HepG2 (cell line): ENCODE measurements at regions not wholly inside any gene's neighbourhood (a gene's known extent, or its start where the extent isn't known, plus 50 kb on each side); places are given as distances from the start of the nearest gene placed in this dataset.

Source experiments
- ATAC-seq: fragments of 200-7000 bp; cut with Tn5 transposase; 3 replicates; pipeline ENCODE4 v1.9.1; 2020; ENCODE audit warnings: mild to moderate bottlenecking, moderate library complexity
- BruUV-seq: library from RNA; stranded (reverse); fragments of 400-500 nt; replicated peaks from 2 replicates; lab custom pipeline; 2021; lab: Mats Ljungman, UMichigan
- CTCF ChIA-PET: fragments of 300-600 bp; formaldehyde crosslinking; extraction: SDS; loops from one replicate; lab custom pipeline; 2021; ENCODE audit warnings: low total read pairs, inconsistent platforms, low intra/inter-chr PET ratio; lab: Yijun Ruan, JAX
- POLR2A ChIA-PET: fragments of 350-600 bp; sonication (Branson Sonifier 250); formaldehyde crosslinking; loops from one replicate; lab custom pipeline; 2020; ENCODE audit warnings: antibody characterized with exemption, inconsistent platforms; lab: Yijun Ruan, JAX
- DNase-seq: peaks from one replicate; pipeline ENCODE4 v3.0.0-alpha.2; 2015; ENCODE audit warnings: low spot score
- FAIRE-seq: peaks from 3 replicates; lab custom pipeline; 2011; peaks lifted over from hg19 to GRCh38; lab: Jason Lieb, UNC
- H2AFZ ChIP-seq: one replicate; pipeline ENCODE4 v1.6.1; 2011; ENCODE audit warnings: low read length, inconsistent platforms
- H3K27ac ChIP-seq: fragments of 300-600 bp; 3 replicates; pipeline ENCODE4 v1.8.0; 2011; ENCODE audit warnings: mixed run types, mild to moderate bottlenecking, mixed read lengths, low read length, inconsistent platforms; ENCODE audit not compliant: insufficient read depth; ENCODE audit errors: extremely low read length
- H3K27me3 ChIP-seq, 2 experiments: fragments of 200-600 bp in 1 of 2; 2 replicates in 1 of 2; 3 replicates in 1 of 2; pipeline versions ENCODE4 v1.6.0 to v1.8.0; 2011; ENCODE audit warnings: low read length in 2 of 2, mild to moderate bottlenecking in 2 of 2, moderate library complexity in 2 of 2, inconsistent platforms in 1 of 2; ENCODE audit not compliant: insufficient read depth in 2 of 2, control insufficient read depth in 1 of 2
- H3K36me3 ChIP-seq, 2 experiments: fragments of 200-600 bp in 1 of 2; replicated peaks in 1 of 2; 2 replicates in 1 of 2; 3 replicates in 1 of 2; pipeline versions ENCODE4 v1.5.1 to v1.8.0; 2011; ENCODE audit warnings: low read length in 2 of 2, inconsistent platforms in 1 of 2; ENCODE audit not compliant: insufficient read depth in 2 of 2, control insufficient read depth in 1 of 2
- H3K4me1 ChIP-seq: 2 replicates; pipeline ENCODE4 v1.5.1; 2012; ENCODE audit warnings: low read length, inconsistent platforms; ENCODE audit not compliant: insufficient read depth
- H3K4me2 ChIP-seq: 2 replicates; pipeline ENCODE4 v1.6.0; 2011; ENCODE audit warnings: low read depth, low read length, inconsistent platforms
- H3K4me3 ChIP-seq, 3 experiments: fragments of 200-600 bp in 1 of 3; sonication (generic), shearing (Covaris generic) in 1 of 3; replicated peaks in 1 of 3; 2 replicates each; pipeline ENCODE4 v1.5.1; 2011 to 2016; ENCODE audit warnings: low read length in 3 of 3, inconsistent platforms in 2 of 3, low read depth in 2 of 3, mild to moderate bottlenecking in 2 of 3, control low read depth in 1 of 3, mixed read lengths in 1 of 3; ENCODE audit not compliant: insufficient read depth in 1 of 3
- H3K79me2 ChIP-seq: one replicate; pipeline ENCODE4 v1.6.1; 2011; ENCODE audit warnings: low read length, inconsistent platforms; ENCODE audit not compliant: insufficient read depth
- H3K9ac ChIP-seq: 2 replicates; pipeline ENCODE4 v1.6.0; 2011; ENCODE audit warnings: mild to moderate bottlenecking, low read depth, low read length, inconsistent platforms; ENCODE audit not compliant: insufficient read depth
- H3K9me3 ChIP-seq: 2 replicates; pipeline ENCODE4 v1.5.1; 2012; ENCODE audit warnings: mild to moderate bottlenecking, low read length
- H4K20me1 ChIP-seq: 2 replicates; pipeline ENCODE4 v1.6.0; 2011; ENCODE audit warnings: inconsistent platforms, mild to moderate bottlenecking, low read length, moderate library complexity; ENCODE audit not compliant: insufficient read depth
- FOXK2 ChIP-seq: fragments of 450-650 bp; IDR thresholded peaks from 2 replicates; pipeline ENCODE4 v1.6.1; 2016
- FOXM1 ChIP-seq: sonication (generic); formaldehyde crosslinking; IDR thresholded peaks from 2 replicates; pipeline ENCODE4 v1.5.0; 2020; ENCODE audit warnings: missing genetic modification reagents
- HNRNPH1 ChIP-seq: fragments of 200-400 bp; formaldehyde crosslinking; optimal IDR thresholded peaks from 2 replicates; pipeline ENCODE3; 2017; ENCODE audit warnings: mild to moderate bottlenecking, low read depth, low read length
- MXD4 ChIP-seq: IDR thresholded peaks from 2 replicates; pipeline ENCODE4 v1.6.1; 2016; ENCODE audit warnings: mild to moderate bottlenecking, missing biosample characterization, missing genetic modification reagents
- NR2F1 ChIP-seq, 2 experiments: fragments of 450-650 bp in 1 of 2; formaldehyde crosslinking in 1 of 2; IDR thresholded peaks; 2 replicates each; pipeline versions ENCODE4 v1.5.0 to v1.6.1; 2016 to 2020; ENCODE audit warnings: mild to moderate bottlenecking in 1 of 2, missing compliant biosample characterization in 1 of 2, missing genetic modification reagents in 1 of 2, moderate library complexity in 1 of 2
- PATZ1 ChIP-seq: sonication (generic); formaldehyde crosslinking; IDR thresholded peaks from 2 replicates; pipeline ENCODE4 v1.4.0; 2020; ENCODE audit warnings: missing genetic modification reagents
- POLR2G ChIP-seq: fragments of 200-400 bp; formaldehyde crosslinking; IDR thresholded peaks from 2 replicates; pipeline ENCODE4 v1.6.1; 2018; ENCODE audit warnings: mild to moderate bottlenecking, low read depth, low read length, moderate library complexity
- TOPORS ChIP-seq: sonication (generic); formaldehyde crosslinking; IDR thresholded peaks from 2 replicates; pipeline ENCODE4 v1.8.0; 2023; ENCODE audit warnings: mild to moderate bottlenecking, missing genetic modification reagents
- ZBTB39 ChIP-seq: sonication (generic); formaldehyde crosslinking; IDR thresholded peaks from 2 replicates; pipeline ENCODE4 v1.5.0; 2020; ENCODE audit warnings: missing genetic modification reagents
- ZNF276 ChIP-seq: sonication (generic); formaldehyde crosslinking; IDR thresholded peaks from 2 replicates; pipeline ENCODE4 v1.4.0; 2020; ENCODE audit warnings: mild to moderate bottlenecking, low read depth, missing genetic modification reagents
- ZNF510 ChIP-seq: sonication (generic); formaldehyde crosslinking; IDR thresholded peaks from 2 replicates; pipeline ENCODE4 v1.4.0; 2020; ENCODE audit warnings: low read depth, mild to moderate bottlenecking, missing genetic modification reagents
- ZNF598 ChIP-seq: sonication (generic); formaldehyde crosslinking; IDR thresholded peaks from 2 replicates; pipeline ENCODE4 v1.5.1; 2020; ENCODE audit warnings: mild to moderate bottlenecking, missing genetic modification reagents, borderline replicate concordance
- ZNF646 ChIP-seq: sonication (generic); formaldehyde crosslinking; IDR thresholded peaks from 2 replicates; pipeline ENCODE4 v1.9.0; 2021; ENCODE audit warnings: mild to moderate bottlenecking, missing genetic modification reagents
- ZNF7 ChIP-seq: IDR thresholded peaks from 2 replicates; pipeline ENCODE4 v1.6.1; 2016; ENCODE audit warnings: missing biosample characterization, missing genetic modification reagents
- WGBS: methylation state at CpG from one replicate; pipeline ENCODE4 v1.1.6; 2017; ENCODE audit warnings: low lambda C conversion rate; 5-methylcytosine and 5-hydroxymethylcytosine counted together
- in situ Hi-C: cut with HindIII; loops from 2 replicates; pipeline ENCODE4 v1.10.0; 2017; ENCODE audit warnings: low pct_unique_long_range_greater_than_20kb; ENCODE audit not compliant: extremely low pct_ligation_motif_present
- intact Hi-C: fragments of 100-400 bp; cut with micrococcal nuclease; formaldehyde crosslinking; loops from one replicate; pipeline ENCODE4 v1.10.0; 2022; ENCODE audit not compliant: unreplicated experiment

- no peaks in the 10 kb centered on the region for H3K36me3 ChIP-seq
- H3K4me1 ChIP-seq, result no peaks in the 10 kb centered on the region
- no peak overlapping the region for H3K27ac ChIP-seq
- FAIRE-seq (no peak), DNase-seq (no peak), ATAC-seq (no peak)
- no TSS peak for BruUV-seq
- in situ Hi-C loops (no loop called here), intact Hi-C loops (no loop called here)
- H2AFZ ChIP-seq, result no peak overlapping the region
- H3K9ac ChIP-seq, result no peak overlapping the region
- WGBS, result 0% methylated on average over 4 of the region's 4 CpGs
- no peaks in the 10 kb centered on the region for H4K20me1 ChIP-seq
- ChIA-PET CTCF (no interaction called here), POLR2A (no interaction called here)
- H3K27me3 ChIP-seq, result no peaks in the 10 kb centered on the region
- H3K4me3 ChIP-seq, result no peak overlapping the region
- H3K4me2 ChIP-seq, result no peak overlapping the region
- H3K79me2 ChIP-seq, result no peaks in the 10 kb centered on the region
- no peaks in the 10 kb centered on the region for H3K9me3 ChIP-seq
- TF ChIP-seq ZNF510 (CRISPR knock-in tag) (no peak), ZBTB39 (CRISPR knock-in tag) (no peak), ZNF598 (CRISPR knock-in tag) (no peak), ZNF7 (CRISPR knock-in tag) (no peak), NR2F1 (CRISPR knock-in tag; IDR thresholded peaks at IDR 0.05) (no peak), TOPORS (no peak), PATZ1 (CRISPR knock-in tag) (no peak), MXD4 (no peak), HNRNPH1 (no peak), POLR2G (no peak), FOXM1 (CRISPR knock-in tag) (no peak), FOXK2 (no peak), ZNF276 (CRISPR knock-in tag) (no peak), ZNF646 (no peak)
These were observed 380.7 kb upstream of the CELF4 start for GRCh38 chr18:37946324-37946723.
